Right atrium auricular region (tissue), 2 donors: ENCODE measurements at regions not wholly inside any gene's neighbourhood (a gene's known extent, or its start where the extent isn't known, plus 50 kb on each side); places are given as distances from the start of the nearest gene placed in this dataset.
A peak's percentile ranks its signal among the peaks of the same experiment; 100 is the strongest.

Source experiments
- DNase-seq: peaks from one replicate; pipeline ENCODE4 v3.0.0-alpha.2; 2019; ENCODE audit warnings: low spot score
- H3K27ac ChIP-seq, 2 donors: fragments of 200-600 bp; sonication (generic); 1 replicate in 1 of 2; 2 replicates in 1 of 2; pipeline ENCODE4 v1.5.1; 2016 to 2019
- H3K27me3 ChIP-seq, 2 donors: fragments of 200-600 bp; sonication (generic); one replicate each; pipeline versions ENCODE4 v1.5.1 to v1.6.0; 2017 to 2019
- H3K36me3 ChIP-seq: fragments of 200-600 bp; sonication (generic); one replicate; pipeline ENCODE4 v1.5.1; 2016
- H3K4me1 ChIP-seq, 2 donors: fragments of 200-600 bp; sonication (generic); one replicate each; pipeline versions ENCODE4 v1.5.1 to v1.6.0; 2017 to 2019
- H3K4me3 ChIP-seq, 2 donors: fragments of 200-600 bp; sonication (generic); 1 replicate in 1 of 2; 2 replicates in 1 of 2; pipeline ENCODE4 v1.5.1; 2017 to 2019; ENCODE audit warnings: mild to moderate bottlenecking in 1 of 2, moderate library complexity in 1 of 2
- H3K9me3 ChIP-seq, 2 donors: fragments of 200-600 bp; sonication (generic); one replicate each; pipeline ENCODE4 v1.5.1; 2019
- CTCF ChIP-seq, 2 donors: fragments of 200-600 bp; sonication (generic); IDR thresholded peaks; one replicate each; pipeline ENCODE4 v1.5.1; 2019; ENCODE audit warnings: antibody characterized with exemption in 2 of 2

GRCh38 chr5:102010644-102011043 lies 285.4 kb downstream of the SLCO4C1 start:
- Histone ChIP-seq H3K4me3 (no peak overlapping the region), H3K27me3 (no peaks in the 10 kb centered on the region), H3K36me3 (no peaks in the 10 kb centered on the region), H3K4me1 (no peaks in the 10 kb centered on the region), H3K27ac (no peak overlapping the region), H3K9me3 (no peaks in the 10 kb centered on the region)
- TF ChIP-seq CTCF (IDR thresholded peaks at IDR 0.05): no peak
- DNase-seq: no peak

GRCh38 chr5:101997235-101997634 lies 298.8 kb downstream of the SLCO4C1 start:
- no peak for TF ChIP-seq CTCF (IDR thresholded peaks at IDR 0.05)
- Histone ChIP-seq H3K36me3 (no peaks in the 10 kb centered on the region), H3K9me3 (no peaks in the 10 kb centered on the region), H3K4me1 (no peaks in the 10 kb centered on the region), H3K27ac (no peak overlapping the region), H3K27me3 (no peaks in the 10 kb centered on the region), H3K4me3 (no peak overlapping the region)
- DNase-seq: no peak

GRCh38 chr5:101995585-101995984 lies 300.5 kb downstream of the SLCO4C1 start:
- no peak for DNase-seq
- Histone ChIP-seq H3K9me3 (no peaks in the 10 kb centered on the region), H3K27me3 (no peaks in the 10 kb centered on the region), H3K4me1 (no peaks in the 10 kb centered on the region), H3K36me3 (no peaks in the 10 kb centered on the region), H3K27ac (no peak overlapping the region), H3K4me3 (no peak overlapping the region)
- no peak for TF ChIP-seq CTCF (IDR thresholded peaks at IDR 0.05)

- no peak overlapping the region for H3K4me3 ChIP-seq
- TF ChIP-seq CTCF (IDR thresholded peaks at IDR 0.05): no peak
- H3K4me1 ChIP-seq: no peaks in the 10 kb centered on the region
- no peaks in the 10 kb centered on the region for H3K36me3 ChIP-seq
- no peaks in the 10 kb centered on the region for H3K9me3 ChIP-seq
- no peak for DNase-seq
- H3K27ac ChIP-seq: no peak overlapping the region
- no peaks in the 10 kb centered on the region for H3K27me3 ChIP-seq
These were observed 304.6 kb downstream of the SLCO4C1 start for GRCh38 chr5:101991486-101991885.

- no peak for DNase-seq
- H3K9me3 ChIP-seq: no peaks in the 10 kb centered on the region
- no peaks in the 10 kb centered on the region for H3K36me3 ChIP-seq
- H3K27me3 ChIP-seq: no peaks in the 10 kb centered on the region
- no peak for TF ChIP-seq CTCF (IDR thresholded peaks at IDR 0.05)
- no peaks in the 10 kb centered on the region for H3K4me1 ChIP-seq
- H3K4me3 ChIP-seq: no peak overlapping the region
- H3K27ac ChIP-seq: no peak overlapping the region
These were observed 306.4 kb downstream of the SLCO4C1 start for GRCh38 chr5:101989659-101990058.

- no peak for DNase-seq
These were observed 318.2 kb downstream of the SLCO4C1 start for GRCh38 chr5:101977729-101978345.

More at GRCh38 chr5:101977729-101978345, 318.2 kb downstream of the SLCO4C1 start:
- Histone ChIP-seq H3K9me3 (no peaks in the 10 kb centered on the region), H3K36me3 (no peaks in the 10 kb centered on the region), H3K27ac (no peak overlapping the region), H3K27me3 (no peaks in the 10 kb centered on the region), H3K4me1 (no peaks in the 10 kb centered on the region), H3K4me3 (no peak overlapping the region)
- TF ChIP-seq CTCF (IDR thresholded peaks at IDR 0.05): peak in 1 of 2 donors; percentile 63
